HG02870 (cell line): ENCODE measurements at regions not wholly inside any gene's neighbourhood (a gene's known extent, or its start where the extent isn't known, plus 50 kb on each side); places are given as distances from the start of the nearest gene placed in this dataset.

ENCODE experiments used
- ATAC-seq: cut with Tn5 transposase; IDR thresholded peaks from one replicate; pipeline ENCODE4 v1.9.1; 2021; ENCODE audit warnings: mild to moderate bottlenecking, moderate library complexity; ENCODE audit not compliant: unreplicated experiment

DNA sequence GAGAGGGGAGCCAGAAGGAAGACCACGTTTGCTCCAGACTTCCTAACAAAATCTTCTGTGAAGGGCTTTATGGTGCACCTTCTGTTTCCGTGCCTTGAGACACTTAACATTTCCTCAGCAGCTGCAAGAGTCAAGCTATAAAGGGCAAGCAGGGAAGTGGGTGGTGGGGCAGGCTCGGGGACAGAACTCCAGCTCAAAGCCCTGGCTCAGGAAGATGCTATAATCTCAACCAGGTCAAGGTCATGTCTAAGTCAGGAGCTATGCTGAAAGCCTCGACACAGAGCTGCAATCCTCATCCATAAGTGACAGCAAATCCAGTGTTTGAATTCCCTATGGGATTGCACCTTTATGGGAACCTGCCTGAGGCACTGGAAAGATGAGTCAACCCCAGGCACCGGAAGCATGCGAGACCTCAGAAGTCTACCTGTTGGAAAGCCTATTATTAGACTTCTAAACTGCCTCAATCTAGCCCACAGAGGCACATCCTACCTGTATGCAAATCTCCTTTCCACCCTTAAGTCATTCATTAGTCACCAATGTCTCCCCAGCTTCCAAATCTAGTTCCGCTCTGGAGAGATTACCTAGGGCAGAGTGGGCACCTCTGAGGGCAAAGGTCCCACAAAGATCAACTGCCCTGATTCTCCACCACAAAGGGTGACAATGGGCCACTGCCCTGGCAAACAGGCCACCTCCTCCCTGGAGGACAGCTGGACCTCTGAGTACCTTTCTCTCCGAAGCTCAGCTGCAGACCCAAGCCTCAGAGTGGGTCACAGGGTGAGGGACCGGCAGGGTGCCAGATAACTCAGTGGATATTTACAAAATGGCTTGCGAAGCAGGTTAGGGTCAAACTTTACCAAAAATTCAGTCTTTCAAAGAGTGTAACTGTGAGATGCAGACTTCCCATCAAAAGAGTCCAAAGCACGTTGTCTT, 287.0 kb downstream of the CDC5L start:
- ATAC-seq, result no peak

- no peak for ATAC-seq
Measured at GRCh38 chr6:44675449-44675848, 287.9 kb downstream of the CDC5L start.

- ATAC-seq, result no peak
Measured at GRCh38 chr6:44676246-44676790, 288.8 kb downstream of the CDC5L start.

DNA sequence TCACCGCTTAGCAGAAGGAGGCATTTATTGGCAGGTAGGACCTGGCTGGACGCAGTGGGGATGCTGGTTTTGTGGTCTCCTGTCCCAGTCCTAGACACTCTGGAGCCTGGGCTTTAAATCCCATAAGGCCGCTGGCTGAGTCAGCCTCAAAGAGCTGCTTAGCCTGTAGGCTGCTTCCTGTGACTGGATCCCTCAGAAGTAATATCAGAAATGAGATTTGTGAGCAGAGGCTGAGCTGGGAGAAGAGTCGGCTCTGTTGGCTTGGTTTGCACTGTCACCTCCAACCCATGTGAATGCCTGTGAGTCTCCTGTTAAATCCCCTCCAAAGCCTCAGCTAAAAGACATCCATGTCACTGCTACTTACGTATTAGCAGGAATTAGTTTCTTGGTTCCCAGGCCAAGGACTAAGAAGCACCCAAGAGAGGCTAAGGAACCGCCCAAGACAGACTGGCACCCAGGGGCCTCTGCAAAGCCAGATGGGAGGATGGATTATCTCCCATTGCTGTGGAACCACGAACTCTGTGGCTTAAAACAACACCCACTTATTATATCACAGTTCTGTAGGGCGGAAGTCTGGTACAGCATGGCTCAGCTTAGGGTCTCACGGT, 289.4 kb downstream of the CDC5L start:
- no peak for ATAC-seq

- ATAC-seq, result no peak
Measured at GRCh38 chr6:44678252-44678935, 290.9 kb downstream of the CDC5L start.

GRCh38 chr6:44679438-44680201, 292.1 kb downstream of the CDC5L start:
- no peak for ATAC-seq

DNA sequence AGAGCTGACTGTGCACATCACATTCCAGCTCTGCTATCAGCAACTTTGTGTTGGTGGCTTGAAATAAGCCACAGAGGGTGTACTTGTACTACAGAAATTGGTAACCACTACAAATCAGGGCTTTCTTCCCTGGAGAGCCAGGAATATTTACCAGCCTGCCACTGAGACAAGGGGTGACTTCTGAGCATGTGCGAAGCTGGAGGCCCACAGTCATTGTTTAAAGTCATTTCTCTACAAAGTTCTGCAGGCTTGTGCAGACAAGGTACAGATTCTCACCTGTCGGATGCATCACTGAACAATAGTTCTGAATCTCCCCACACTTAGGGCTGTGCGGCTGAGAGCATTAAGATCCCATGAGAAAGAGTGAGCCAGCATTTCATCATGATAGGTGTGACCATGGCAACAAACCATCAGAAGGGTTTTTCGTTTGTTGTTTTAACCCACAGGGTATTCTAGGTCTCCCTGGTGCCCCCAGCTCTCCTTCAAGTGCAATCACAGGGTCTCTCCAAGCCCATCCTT, 292.8 kb downstream of the CDC5L start:
- no peak for ATAC-seq

- ATAC-seq, result no peak
Measured at GRCh38 chr6:44681761-44682160, 294.3 kb downstream of the CDC5L start.

DNA sequence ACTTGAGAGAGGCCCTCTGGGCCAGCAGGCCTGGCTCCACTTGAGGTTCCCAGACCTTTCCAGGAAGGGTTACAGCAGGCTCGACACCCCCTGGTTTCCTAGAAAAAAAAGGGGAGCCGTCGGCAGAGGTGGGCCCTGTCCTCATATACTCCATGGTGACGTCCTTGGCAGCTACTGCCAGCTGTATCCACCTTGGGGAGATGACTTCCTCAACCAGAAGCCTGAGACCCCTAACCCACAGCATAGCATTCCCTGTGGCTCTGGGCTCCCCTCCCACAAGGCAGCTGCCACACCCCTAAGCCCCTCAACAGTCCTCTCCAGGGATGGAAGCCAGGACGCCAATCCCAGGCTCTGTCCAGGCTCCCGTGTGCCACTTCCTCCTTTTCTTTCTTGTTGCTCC, 294.8 kb downstream of the CDC5L start:
- no peak for ATAC-seq

DNA sequence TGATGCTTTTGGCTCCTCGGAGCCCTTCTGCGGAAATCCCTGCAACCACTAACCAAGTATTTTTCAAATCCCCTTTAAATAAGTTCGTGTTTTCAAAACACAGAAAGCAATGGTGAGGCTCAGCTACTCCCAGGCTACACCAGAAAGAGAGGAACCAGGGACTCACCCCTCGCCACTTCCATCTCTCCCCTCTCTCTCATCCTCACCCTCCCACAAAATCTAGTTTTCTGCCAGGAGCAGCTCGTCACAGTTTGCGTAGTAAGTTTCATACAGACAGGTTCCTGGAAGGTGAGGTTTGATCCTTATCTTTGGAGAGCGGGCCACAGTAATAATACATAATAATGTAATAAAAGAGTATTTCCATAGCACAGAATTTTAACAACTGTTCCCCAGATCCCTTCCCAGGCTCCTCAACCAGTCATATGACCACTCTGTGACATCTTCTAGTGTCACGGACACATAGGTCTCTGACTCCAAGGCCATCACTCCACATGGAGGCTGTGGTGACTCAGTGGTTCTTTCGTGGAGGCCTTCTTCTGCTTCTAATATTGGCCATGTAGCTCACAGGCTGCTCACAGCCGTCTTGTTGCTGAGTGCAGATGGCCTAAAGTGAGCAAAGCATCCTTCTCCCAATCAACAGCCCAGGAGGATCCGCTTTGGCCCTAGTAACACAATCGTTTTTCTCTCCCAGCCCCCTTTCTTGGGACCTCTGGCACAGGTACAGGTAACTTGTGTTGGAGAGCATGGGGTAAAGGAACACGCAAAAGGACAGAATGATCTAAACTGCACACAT, 295.7 kb downstream of the CDC5L start:
- no peak for ATAC-seq

DNA sequence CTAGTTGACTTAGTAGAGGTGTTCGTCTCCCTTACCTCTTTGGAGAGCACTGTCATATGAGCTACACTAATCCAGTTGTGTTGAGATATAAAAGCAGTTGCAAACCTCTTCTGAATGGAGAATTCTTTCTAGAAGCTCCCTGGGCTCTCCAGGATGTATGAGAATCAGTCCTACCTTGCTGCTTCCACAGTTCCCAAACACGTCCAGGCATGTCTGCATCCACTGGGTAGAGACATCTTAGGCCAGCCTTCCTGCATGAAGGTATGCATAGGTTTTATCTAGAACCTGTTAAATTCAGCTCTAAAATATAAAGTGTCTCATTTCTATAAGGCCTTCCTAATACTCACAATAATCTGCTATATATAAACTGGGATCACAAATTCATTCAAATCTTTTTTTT, 297.7 kb downstream of the CDC5L start:
- ATAC-seq, result no peak

DNA sequence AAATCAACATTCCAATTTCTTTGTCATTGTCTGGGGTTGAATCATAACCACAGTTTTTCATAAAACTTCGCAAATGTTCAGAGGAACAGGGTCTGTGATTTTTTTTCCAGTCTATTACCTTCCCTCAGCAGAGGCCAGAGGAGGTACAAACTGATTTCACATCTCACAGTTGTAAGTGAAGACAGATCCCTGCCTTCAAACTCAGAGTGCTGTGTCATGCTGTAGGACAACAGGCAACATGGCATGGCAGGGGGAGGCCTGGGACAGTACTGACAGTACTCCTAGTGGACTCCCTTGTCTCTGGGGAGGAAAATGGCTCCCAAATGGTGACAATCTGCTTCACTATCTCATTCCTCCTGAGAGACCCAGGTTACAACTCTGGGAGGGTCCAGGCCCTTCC, 308.6 kb downstream of the CDC5L start:
- no peak for ATAC-seq

DNA sequence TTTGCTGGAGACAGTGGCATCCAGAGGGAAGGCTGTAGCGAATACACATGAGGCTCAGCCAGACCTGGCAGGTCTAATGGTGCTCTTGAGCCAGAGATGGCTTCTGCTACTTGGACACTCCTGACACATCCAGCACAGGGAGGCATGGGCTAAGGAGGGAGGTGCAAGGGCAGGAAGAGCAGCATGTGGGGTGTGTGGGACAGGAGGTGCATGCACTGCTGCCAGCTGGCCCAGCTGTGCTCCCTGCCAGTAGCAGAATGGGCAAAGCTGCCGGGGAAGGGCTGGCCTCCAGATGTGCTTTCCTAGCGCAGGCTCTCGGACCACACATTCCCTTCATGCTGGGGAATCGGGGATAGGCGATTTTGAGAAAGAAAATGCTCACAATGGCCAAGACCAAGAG, 309.2 kb downstream of the CDC5L start:
- ATAC-seq, result no peak

- no peak for ATAC-seq
Measured at GRCh38 chr6:44697327-44697726, 309.8 kb downstream of the CDC5L start.

- no peak for ATAC-seq
Measured at GRCh38 chr6:44698602-44699001, 311.1 kb downstream of the CDC5L start.

- ATAC-seq, result no peak
Measured at GRCh38 chr6:44699082-44699481, 311.6 kb downstream of the CDC5L start.

GRCh38 chr6:44699851-44700250, 312.3 kb downstream of the CDC5L start:
- no peak for ATAC-seq

GRCh38 chr6:44700422-44700821, 312.9 kb downstream of the CDC5L start:
- ATAC-seq, result no peak

- ATAC-seq, result no peak
Measured at GRCh38 chr6:44701038-44701636, 313.6 kb downstream of the CDC5L start.
